A673 (cell line): ENCODE measurements at regions not wholly inside any gene's neighbourhood (a gene's known extent, or its start where the extent isn't known, plus 50 kb on each side); places are given as distances from the start of the nearest gene placed in this dataset.

Experiments used
- EZH2 ChIP-seq: fragments of 200-600 bp; sonication (generic); IDR thresholded peaks from 2 replicates; pipeline ENCODE4 v1.6.1; 2017; ENCODE audit warnings: borderline replicate concordance, low read depth, mild to moderate bottlenecking, mixed read lengths, antibody characterized with exemption, low read length; ENCODE audit not compliant: poor library complexity, severe bottlenecking
- TF ChIP-seq, protein P1 (sequence below): fragments of 300-800, 200-600 bp; sonication (generic); conservative IDR thresholded peaks from 2 replicates; pipeline ENCODE4 v1.5.1; 2017; ENCODE audit warnings: low read depth, mild to moderate bottlenecking, antibody characterized with exemption, low read length, moderate library complexity, mixed read lengths

GRCh38 chr20:24825591-24825990, 123.5 kb upstream of the CST7 start:
- TF ChIP-seq, protein P1, sequence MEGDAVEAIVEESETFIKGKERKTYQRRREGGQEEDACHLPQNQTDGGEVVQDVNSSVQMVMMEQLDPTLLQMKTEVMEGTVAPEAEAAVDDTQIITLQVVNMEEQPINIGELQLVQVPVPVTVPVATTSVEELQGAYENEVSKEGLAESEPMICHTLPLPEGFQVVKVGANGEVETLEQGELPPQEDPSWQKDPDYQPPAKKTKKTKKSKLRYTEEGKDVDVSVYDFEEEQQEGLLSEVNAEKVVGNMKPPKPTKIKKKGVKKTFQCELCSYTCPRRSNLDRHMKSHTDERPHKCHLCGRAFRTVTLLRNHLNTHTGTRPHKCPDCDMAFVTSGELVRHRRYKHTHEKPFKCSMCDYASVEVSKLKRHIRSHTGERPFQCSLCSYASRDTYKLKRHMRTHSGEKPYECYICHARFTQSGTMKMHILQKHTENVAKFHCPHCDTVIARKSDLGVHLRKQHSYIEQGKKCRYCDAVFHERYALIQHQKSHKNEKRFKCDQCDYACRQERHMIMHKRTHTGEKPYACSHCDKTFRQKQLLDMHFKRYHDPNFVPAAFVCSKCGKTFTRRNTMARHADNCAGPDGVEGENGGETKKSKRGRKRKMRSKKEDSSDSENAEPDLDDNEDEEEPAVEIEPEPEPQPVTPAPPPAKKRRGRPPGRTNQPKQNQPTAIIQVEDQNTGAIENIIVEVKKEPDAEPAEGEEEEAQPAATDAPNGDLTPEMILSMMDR = no peak
- TF ChIP-seq EZH2 = no peak
